ENCODE measurements at regions not wholly inside any gene's neighbourhood (a gene's known extent, or its start where the extent isn't known, plus 50 kb on each side); places are given as distances from the start of the nearest gene placed in this dataset.

GRCh38 chr4:181438641-181439040, 804.6 kb upstream of the TENM3 start:
- Histone ChIP-seq H2AFZ (ENCODE audit: insufficient read depth, low read length, poor library complexity) (no peak overlapping the region), H3K23ac (ENCODE audit: low read length) (no peak overlapping the region), H3K4me3 (ENCODE audit: low read depth, low read length) (no peak overlapping the region), H3K9ac (ENCODE audit: low read length) (no peak overlapping the region), H2BK12ac (ENCODE audit: low read length) (no peak overlapping the region), H3K14ac (ENCODE audit: low read length) (no peak overlapping the region), H3K27me3 (ENCODE audit: insufficient read depth, low read length) (no peaks in the 10 kb centered on the region), H4K8ac (ENCODE audit: low read depth, low read length) (no peak overlapping the region), H2BK120ac (ENCODE audit: insufficient read depth, low read length, poor library complexity) (no peak overlapping the region), H2AK5ac (ENCODE audit: low read length) (no peak overlapping the region), H3K18ac (ENCODE audit: low read length) (no peak overlapping the region), H4K91ac (ENCODE audit: low read depth, low read length) (no peak overlapping the region), H3K4me1 (ENCODE audit: control insufficient read depth in 1 of 2, insufficient read depth in 2 of 2, low read length in 2 of 2) (no peaks in the 10 kb centered on the region), H3K4ac (ENCODE audit: low read depth, low read length) (no peak overlapping the region), H3K79me2 (ENCODE audit: control insufficient read depth, insufficient read depth, low read length, poor library complexity) (no peaks in the 10 kb centered on the region), H3K36me3 (ENCODE audit: control insufficient read depth in 1 of 2, insufficient read depth in 2 of 2, low read length in 2 of 2) (no peaks in the 10 kb centered on the region), H3K9me3 (ENCODE audit: insufficient read depth, low read depth, low read length) (no peaks in the 10 kb centered on the region), H3K27ac (ENCODE audit: low read depth, low read length) (no peak overlapping the region), H3K4me2 (ENCODE audit: low read length) (no peak overlapping the region), H3K79me1 (ENCODE audit: low read length) (no peaks in the 10 kb centered on the region), H2BK5ac (ENCODE audit: low read depth, low read length, poor library complexity) (no peak overlapping the region), H4K12ac (ENCODE audit: low read depth, low read length) (no peak overlapping the region)
- DNase-seq, result no peak
- WGBS (ENCODE audit: extremely low coverage, insufficient coverage, insufficient read length), result no CpG with 5 or more reads among the region's 5 CpGs

- H3K79me1 ChIP-seq (ENCODE audit: low read length), result no peaks in the 10 kb centered on the region
- no peaks in the 10 kb centered on the region for H3K79me2 ChIP-seq (ENCODE audit: control insufficient read depth, insufficient read depth, low read length, poor library complexity)
- no peak for DNase-seq
- no peak overlapping the region for H3K4me3 ChIP-seq (ENCODE audit: low read depth, low read length)
- H3K4me2 ChIP-seq (ENCODE audit: low read length), result no peak overlapping the region
- no peaks in the 10 kb centered on the region for H3K4me1 ChIP-seq (ENCODE audit: control insufficient read depth in 1 of 2, insufficient read depth in 2 of 2, low read length in 2 of 2)
- H3K27ac ChIP-seq (ENCODE audit: low read depth, low read length), result no peak overlapping the region
- H3K4ac ChIP-seq (ENCODE audit: low read depth, low read length), result no peak overlapping the region
- H3K9me3 ChIP-seq (ENCODE audit: insufficient read depth, low read depth, low read length), result no peaks in the 10 kb centered on the region
- H2BK5ac ChIP-seq (ENCODE audit: low read depth, low read length, poor library complexity), result no peak overlapping the region
- H3K36me3 ChIP-seq (ENCODE audit: control insufficient read depth in 1 of 2, insufficient read depth in 2 of 2, low read length in 2 of 2), result no peaks in the 10 kb centered on the region
- H3K18ac ChIP-seq (ENCODE audit: low read length), result no peak overlapping the region
- no peak overlapping the region for H4K8ac ChIP-seq (ENCODE audit: low read depth, low read length)
- no peak overlapping the region for H3K23ac ChIP-seq (ENCODE audit: low read length)
- H2AFZ ChIP-seq (ENCODE audit: insufficient read depth, low read length, poor library complexity), result no peak overlapping the region
- no peak overlapping the region for H2AK5ac ChIP-seq (ENCODE audit: low read length)
- no peak overlapping the region for H3K14ac ChIP-seq (ENCODE audit: low read length)
- no peak overlapping the region for H3K9ac ChIP-seq (ENCODE audit: low read length)
- no peak overlapping the region for H2BK120ac ChIP-seq (ENCODE audit: insufficient read depth, low read length, poor library complexity)
- no peaks in the 10 kb centered on the region for H3K27me3 ChIP-seq (ENCODE audit: insufficient read depth, low read length)
- no peak overlapping the region for H4K91ac ChIP-seq (ENCODE audit: low read depth, low read length)
- H4K12ac ChIP-seq (ENCODE audit: low read depth, low read length), result no peak overlapping the region
- H2BK12ac ChIP-seq (ENCODE audit: low read length), result no peak overlapping the region
- no CpG with 5 or more reads among the region's 6 CpGs for WGBS (ENCODE audit: extremely low coverage, insufficient coverage, insufficient read length)
These were observed 800.2 kb upstream of the TENM3 start for GRCh38 chr4:181443021-181443420.

GRCh38 chr4:181465826-181466225, 777.4 kb upstream of the TENM3 start:
- H3K14ac ChIP-seq (ENCODE audit: low read length), result no peak overlapping the region
- H3K23ac ChIP-seq (ENCODE audit: low read length), result no peak overlapping the region
- H2BK5ac ChIP-seq (ENCODE audit: low read depth, low read length, poor library complexity), result no peak overlapping the region
- H2BK12ac ChIP-seq (ENCODE audit: low read length), result no peak overlapping the region
- no peak overlapping the region for H2AK5ac ChIP-seq (ENCODE audit: low read length)
- H3K9ac ChIP-seq (ENCODE audit: low read length), result no peak overlapping the region
- no peak overlapping the region for H3K27ac ChIP-seq (ENCODE audit: low read depth, low read length)
- no peak overlapping the region for H4K8ac ChIP-seq (ENCODE audit: low read depth, low read length)
- no peaks in the 10 kb centered on the region for H3K36me3 ChIP-seq (ENCODE audit: control insufficient read depth in 1 of 2, insufficient read depth in 2 of 2, low read length in 2 of 2)
- no peaks in the 10 kb centered on the region for H3K9me3 ChIP-seq (ENCODE audit: insufficient read depth, low read depth, low read length)
- H2AFZ ChIP-seq (ENCODE audit: insufficient read depth, low read length, poor library complexity), result no peak overlapping the region
- no peak overlapping the region for H4K12ac ChIP-seq (ENCODE audit: low read depth, low read length)
- DNase-seq, result peak in 1 of 2 donors; percentile 6
- no peak overlapping the region for H3K4me3 ChIP-seq (ENCODE audit: low read depth, low read length)
- no peaks in the 10 kb centered on the region for H3K79me2 ChIP-seq (ENCODE audit: control insufficient read depth, insufficient read depth, low read length, poor library complexity)
- H3K4me2 ChIP-seq (ENCODE audit: low read length), result no peak overlapping the region
- H3K4me1 ChIP-seq (ENCODE audit: control insufficient read depth in 1 of 2, insufficient read depth in 2 of 2, low read length in 2 of 2), result no peaks in the 10 kb centered on the region
- H3K18ac ChIP-seq (ENCODE audit: low read length), result no peak overlapping the region
- no peak overlapping the region for H2BK120ac ChIP-seq (ENCODE audit: insufficient read depth, low read length, poor library complexity)
- no peak overlapping the region for H4K91ac ChIP-seq (ENCODE audit: low read depth, low read length)
- H3K4ac ChIP-seq (ENCODE audit: low read depth, low read length), result no peak overlapping the region
- no CpG with 5 or more reads among the region's 7 CpGs for WGBS (ENCODE audit: extremely low coverage, insufficient coverage, insufficient read length)
- no peaks in the 10 kb centered on the region for H3K27me3 ChIP-seq (ENCODE audit: insufficient read depth, low read length)
- no peaks in the 10 kb centered on the region for H3K79me1 ChIP-seq (ENCODE audit: low read length)

- no peak for DNase-seq
- H3K9me3 ChIP-seq (ENCODE audit: insufficient read depth, low read depth, low read length), result no peaks in the 10 kb centered on the region
- H2AFZ ChIP-seq (ENCODE audit: insufficient read depth, low read length, poor library complexity), result no peak overlapping the region
- H3K9ac ChIP-seq (ENCODE audit: low read length), result no peak overlapping the region
- no peak overlapping the region for H3K4me2 ChIP-seq (ENCODE audit: low read length)
- H3K18ac ChIP-seq (ENCODE audit: low read length), result no peak overlapping the region
- H2BK5ac ChIP-seq (ENCODE audit: low read depth, low read length, poor library complexity), result no peak overlapping the region
- no peaks in the 10 kb centered on the region for H3K79me1 ChIP-seq (ENCODE audit: low read length)
- no peaks in the 10 kb centered on the region for H3K4me1 ChIP-seq (ENCODE audit: control insufficient read depth in 1 of 2, insufficient read depth in 2 of 2, low read length in 2 of 2)
- H3K4me3 ChIP-seq (ENCODE audit: low read depth, low read length), result no peak overlapping the region
- no peak overlapping the region for H3K14ac ChIP-seq (ENCODE audit: low read length)
- no peak overlapping the region for H4K91ac ChIP-seq (ENCODE audit: low read depth, low read length)
- H3K27me3 ChIP-seq (ENCODE audit: insufficient read depth, low read length), result no peaks in the 10 kb centered on the region
- H3K27ac ChIP-seq (ENCODE audit: low read depth, low read length), result no peak overlapping the region
- no peak overlapping the region for H2AK5ac ChIP-seq (ENCODE audit: low read length)
- no peaks in the 10 kb centered on the region for H3K36me3 ChIP-seq (ENCODE audit: control insufficient read depth in 1 of 2, insufficient read depth in 2 of 2, low read length in 2 of 2)
- H4K12ac ChIP-seq (ENCODE audit: low read depth, low read length), result no peak overlapping the region
- H4K8ac ChIP-seq (ENCODE audit: low read depth, low read length), result no peak overlapping the region
- no peaks in the 10 kb centered on the region for H3K79me2 ChIP-seq (ENCODE audit: control insufficient read depth, insufficient read depth, low read length, poor library complexity)
- WGBS (ENCODE audit: extremely low coverage, insufficient coverage, insufficient read length), result no CpG with 5 or more reads among the region's 6 CpGs
- no peak overlapping the region for H2BK120ac ChIP-seq (ENCODE audit: insufficient read depth, low read length, poor library complexity)
- H2BK12ac ChIP-seq (ENCODE audit: low read length), result no peak overlapping the region
- H3K4ac ChIP-seq (ENCODE audit: low read depth, low read length), result no peak overlapping the region
- no peak overlapping the region for H3K23ac ChIP-seq (ENCODE audit: low read length)
These were observed 774.8 kb upstream of the TENM3 start for GRCh38 chr4:181468451-181468850.
